GM12878 (cell line): ENCODE measurements at regions not wholly inside any gene's neighbourhood (a gene's known extent, or its start where the extent isn't known, plus 50 kb on each side); places are given as distances from the start of the nearest gene placed in this dataset.

Experiments used
- ATAC-seq: fragments of 200-7000 bp; cut with Tn5 transposase; 3 replicates; pipeline ENCODE4 v1.9.1; 2020; ENCODE audit warnings: mild to moderate bottlenecking, moderate library complexity
- BruUV-seq: library from RNA; stranded (reverse); fragments of 400-500 nt; replicated peaks from 2 replicates; lab custom pipeline; 2021; lab: Mats Ljungman, UMichigan
- CTCF ChIA-PET: fragments of 300-600 bp; sonication (Branson Sonifier 250); formaldehyde crosslinking; extraction: SDS; loops from one replicate; lab custom pipeline; 2021; ENCODE audit warnings: inconsistent platforms; lab: Yijun Ruan, JAX
- POLR2A ChIA-PET: fragments of 350-600 bp; formaldehyde crosslinking; extraction: SDS; loops from one replicate; lab custom pipeline; 2021; ENCODE audit warnings: inconsistent platforms; lab: Charles Lee
- RAD21 ChIA-PET: fragments of 300-600 bp; sonication (Branson Sonifier 250); formaldehyde crosslinking; loops from one replicate; lab custom pipeline; 2023; ENCODE audit warnings: antibody characterized with exemption; ENCODE audit not compliant: unreplicated experiment; lab: Charles Lee
- SMC1A ChIA-PET: fragments of 300-600 bp; sonication (Branson Sonifier 250); formaldehyde crosslinking; loops from one replicate; lab custom pipeline; 2023; ENCODE audit not compliant: unreplicated experiment, uncharacterized antibody; lab: Charles Lee
- DNase-seq: peaks from one replicate; pipeline ENCODE4 v3.0.0-alpha.2; 2011; ENCODE audit warnings: low read depth, low spot score
- FAIRE-seq: peaks from 3 replicates; lab custom pipeline; 2011; peaks lifted over from hg19 to GRCh38; lab: Jason Lieb, UNC
- H2AFZ ChIP-seq: 2 replicates; pipeline ENCODE4 v1.6.0; 2011; ENCODE audit warnings: low read depth, low read length, control low read depth; ENCODE audit not compliant: control insufficient read depth
- H3K27ac ChIP-seq: 2 replicates; pipeline ENCODE4 v1.5.1; 2011; ENCODE audit warnings: control low read depth; ENCODE audit not compliant: control insufficient read depth, insufficient read depth
- H3K27me3 ChIP-seq, 2 experiments: replicated peaks in 1 of 2; 2 replicates each; pipeline versions ENCODE4 v1.6.0 to v1.6.1; 2011; ENCODE audit warnings: low read length in 1 of 2; ENCODE audit not compliant: control insufficient read depth in 2 of 2, insufficient read depth in 2 of 2
- H3K36me3 ChIP-seq, 2 experiments: 2 replicates each; pipeline ENCODE4 v1.5.1; 2011; ENCODE audit warnings: low read length in 1 of 2; ENCODE audit not compliant: control insufficient read depth in 2 of 2, insufficient read depth in 2 of 2
- H3K4me1 ChIP-seq: 2 replicates; pipeline ENCODE4 v1.6.1; 2011; ENCODE audit warnings: mild to moderate bottlenecking, low read length, moderate library complexity, mixed read lengths; ENCODE audit not compliant: control insufficient read depth, insufficient read depth
- H3K4me2 ChIP-seq: 2 replicates; pipeline ENCODE4 v1.6.0; 2011; ENCODE audit warnings: control low read depth; ENCODE audit not compliant: control insufficient read depth, insufficient read depth
- H3K4me3 ChIP-seq: fragments of 200-600 bp; sonication (generic); 2 replicates; pipeline ENCODE4 v1.5.1; 2016
- H3K79me2 ChIP-seq: 2 replicates; pipeline ENCODE4 v1.6.0; 2011; ENCODE audit warnings: low read length; ENCODE audit not compliant: control insufficient read depth, insufficient read depth
- H3K9ac ChIP-seq: 2 replicates; pipeline ENCODE4 v1.8.0; 2011; ENCODE audit warnings: low read length, control low read depth, mixed read lengths; ENCODE audit not compliant: control insufficient read depth, insufficient read depth
- H3K9me3 ChIP-seq: replicated peaks from 3 replicates; pipeline ENCODE4 v1.5.1; 2011; ENCODE audit warnings: mild to moderate bottlenecking, low read length; ENCODE audit not compliant: control insufficient read depth, insufficient read depth
- H4K20me1 ChIP-seq: 2 replicates; pipeline ENCODE4 v1.6.0; 2011; ENCODE audit not compliant: control insufficient read depth, insufficient read depth
- ASH2L ChIP-seq: fragments of 300-600, 200-600 bp; sonication (generic); IDR thresholded peaks from 2 replicates; pipeline ENCODE4 v1.6.1; 2017; ENCODE audit warnings: low read depth, mild to moderate bottlenecking, borderline replicate concordance
- BRCA1 ChIP-seq: IDR thresholded peaks from 2 replicates; pipeline ENCODE4 v1.6.1; 2011; ENCODE audit warnings: low read depth, low read length, improper control_type of control experiment
- CHD4 ChIP-seq: fragments of 200-600 bp; sonication (generic); IDR thresholded peaks from 2 replicates; pipeline ENCODE4 v1.6.1; 2016; ENCODE audit warnings: mild to moderate bottlenecking
- E4F1 ChIP-seq: fragments of 450-650 bp; IDR thresholded peaks from 2 replicates; pipeline ENCODE4 v1.6.1; 2018; ENCODE audit warnings: borderline replicate concordance, mild to moderate bottlenecking; ENCODE audit not compliant: partially characterized antibody
- FOS ChIP-seq: IDR thresholded peaks from 3 replicates; pipeline ENCODE4 v1.6.1; 2011; ENCODE audit warnings: borderline replicate concordance; ENCODE audit not compliant: insufficient read length; ENCODE audit errors: extremely low read depth
- FOXM1 ChIP-seq: IDR thresholded peaks from 2 replicates; pipeline ENCODE4 v1.6.1; 2012; ENCODE audit warnings: low read depth, mild to moderate bottlenecking, inconsistent platforms, low read length, moderate library complexity
- KAT2A ChIP-seq: conservative IDR thresholded peaks from 2 replicates; pipeline ENCODE4 v1.6.1; 2011; ENCODE audit warnings: low read depth, low read length; ENCODE audit not compliant: control insufficient read depth
- MEF2A ChIP-seq: IDR thresholded peaks from 2 replicates; pipeline ENCODE4 v1.6.1; 2011; ENCODE audit warnings: low read depth, mild to moderate bottlenecking, low read length, moderate library complexity; ENCODE audit not compliant: insufficient read depth
- PAX8 ChIP-seq: fragments of 450-650 bp; IDR thresholded peaks from 2 replicates; pipeline ENCODE4 v1.6.1; 2017; ENCODE audit warnings: mild to moderate bottlenecking, moderate library complexity
- POLR2A ChIP-seq: IDR thresholded peaks from 2 replicates; pipeline ENCODE4 v1.6.1; 2011; ENCODE audit warnings: low read depth, mild to moderate bottlenecking, low read length
- RB1 ChIP-seq: fragments of 450-650 bp; formaldehyde crosslinking; IDR thresholded peaks from 2 replicates; pipeline ENCODE4 v1.6.1; 2017; ENCODE audit warnings: mild to moderate bottlenecking, borderline replicate concordance
- RCOR1 ChIP-seq: conservative IDR thresholded peaks from 2 replicates; pipeline ENCODE4 v1.6.1; 2012; ENCODE audit warnings: low read depth, low read length, improper control_type of control experiment
- SP1 ChIP-seq: IDR thresholded peaks from one replicate; pipeline ENCODE4 v1.6.1; 2011; ENCODE audit warnings: low read depth, low read length
- SPI1 ChIP-seq: IDR thresholded peaks from 2 replicates; pipeline ENCODE4 v1.6.1; 2011; ENCODE audit warnings: low read depth, mild to moderate bottlenecking, low read length, moderate library complexity, borderline replicate concordance; ENCODE audit not compliant: insufficient read depth
- SREBF2 ChIP-seq: IDR thresholded peaks from 2 replicates; pipeline ENCODE4 v1.6.1; 2012; ENCODE audit warnings: mild to moderate bottlenecking, low read length
- WRNIP1 ChIP-seq: IDR thresholded peaks from 2 replicates; pipeline ENCODE4 v1.6.1; 2011; ENCODE audit warnings: low read depth, low read length, improper control_type of control experiment, borderline replicate concordance
- ZNF217 ChIP-seq: fragments of 450-650 bp; IDR thresholded peaks from 2 replicates; pipeline ENCODE4 v1.6.1; 2017; ENCODE audit warnings: antibody characterized with exemption, mild to moderate bottlenecking
- WGBS: methylation state at CpG from one replicate; pipeline ENCODE4 v1.1.6; 2016; ENCODE audit warnings: low lambda C conversion rate; ENCODE audit not compliant: insufficient replicate concordance, insufficient coverage; ENCODE audit errors: missing lambda C conversion rate; 5-methylcytosine and 5-hydroxymethylcytosine counted together
- in situ Hi-C: fragments of 300-500 bp; cut with MboI; formaldehyde crosslinking; loops from 9 replicates; pipeline ENCODE4 v1.14.3; 2018; ENCODE audit warnings: mixed read lengths
- intact Hi-C: fragments of 100-400 bp; cut with micrococcal nuclease; formaldehyde crosslinking; loops from one replicate; pipeline ENCODE4 v1.14.2; 2022; ENCODE audit not compliant: unreplicated experiment
- TF ChIP-seq, protein P1 (sequence below): IDR thresholded peaks from 2 replicates; pipeline ENCODE4 v1.6.1; 2012; ENCODE audit warnings: improper control_type of control experiment, low read depth, low read length; ENCODE audit not compliant: insufficient replicate concordance

DNA sequence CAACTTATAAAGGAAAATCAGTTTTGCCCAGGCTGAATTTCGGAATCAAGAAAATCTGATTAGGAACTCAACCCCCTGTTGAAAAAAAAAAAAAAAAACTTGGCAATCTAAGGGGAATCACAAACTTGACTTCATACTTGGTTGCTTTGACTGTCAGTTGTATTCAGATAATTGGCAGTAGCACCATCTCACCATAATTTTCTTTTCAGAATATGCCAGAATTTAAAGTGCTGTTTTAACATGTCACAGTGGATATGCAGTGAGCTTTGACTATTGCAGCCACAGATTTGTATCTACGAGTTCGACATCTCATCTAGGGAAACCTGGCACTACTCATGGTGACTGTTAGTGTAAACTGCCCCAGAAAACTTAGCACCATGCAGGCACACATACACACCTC lies 761.4 kb upstream of the KLHL29 start:
- H3K27me3 ChIP-seq = no peaks in the 10 kb centered on the region; a peak in 1 of 4 replicates
- in situ Hi-C loops = no loop called here
- FAIRE-seq (no peak), ATAC-seq (no peak), DNase-seq (no peak)
- 0% methylated on average over 3 of the region's 3 CpGs for WGBS
- BruUV-seq = no TSS peak
- intact Hi-C loops = no loop called here
- no peak overlapping the region for H3K4me3 ChIP-seq
- no peak overlapping the region for H3K4me2 ChIP-seq
- TF ChIP-seq WRNIP1 = no peak
- TF ChIP-seq RB1 = no peak
- TF ChIP-seq SP1 = no peak
- TF ChIP-seq SPI1 = no peak
- no peak for TF ChIP-seq CHD4
- no peak for TF ChIP-seq RCOR1
- TF ChIP-seq BRCA1 = no peak
- no peak for TF ChIP-seq MEF2A
- no peak for TF ChIP-seq ASH2L
- no peak for TF ChIP-seq E4F1
- TF ChIP-seq FOXM1 = no peak
- TF ChIP-seq KAT2A = no peak
- TF ChIP-seq PAX8 = no peak
- no peak for TF ChIP-seq ZNF217
- TF ChIP-seq, protein P1, sequence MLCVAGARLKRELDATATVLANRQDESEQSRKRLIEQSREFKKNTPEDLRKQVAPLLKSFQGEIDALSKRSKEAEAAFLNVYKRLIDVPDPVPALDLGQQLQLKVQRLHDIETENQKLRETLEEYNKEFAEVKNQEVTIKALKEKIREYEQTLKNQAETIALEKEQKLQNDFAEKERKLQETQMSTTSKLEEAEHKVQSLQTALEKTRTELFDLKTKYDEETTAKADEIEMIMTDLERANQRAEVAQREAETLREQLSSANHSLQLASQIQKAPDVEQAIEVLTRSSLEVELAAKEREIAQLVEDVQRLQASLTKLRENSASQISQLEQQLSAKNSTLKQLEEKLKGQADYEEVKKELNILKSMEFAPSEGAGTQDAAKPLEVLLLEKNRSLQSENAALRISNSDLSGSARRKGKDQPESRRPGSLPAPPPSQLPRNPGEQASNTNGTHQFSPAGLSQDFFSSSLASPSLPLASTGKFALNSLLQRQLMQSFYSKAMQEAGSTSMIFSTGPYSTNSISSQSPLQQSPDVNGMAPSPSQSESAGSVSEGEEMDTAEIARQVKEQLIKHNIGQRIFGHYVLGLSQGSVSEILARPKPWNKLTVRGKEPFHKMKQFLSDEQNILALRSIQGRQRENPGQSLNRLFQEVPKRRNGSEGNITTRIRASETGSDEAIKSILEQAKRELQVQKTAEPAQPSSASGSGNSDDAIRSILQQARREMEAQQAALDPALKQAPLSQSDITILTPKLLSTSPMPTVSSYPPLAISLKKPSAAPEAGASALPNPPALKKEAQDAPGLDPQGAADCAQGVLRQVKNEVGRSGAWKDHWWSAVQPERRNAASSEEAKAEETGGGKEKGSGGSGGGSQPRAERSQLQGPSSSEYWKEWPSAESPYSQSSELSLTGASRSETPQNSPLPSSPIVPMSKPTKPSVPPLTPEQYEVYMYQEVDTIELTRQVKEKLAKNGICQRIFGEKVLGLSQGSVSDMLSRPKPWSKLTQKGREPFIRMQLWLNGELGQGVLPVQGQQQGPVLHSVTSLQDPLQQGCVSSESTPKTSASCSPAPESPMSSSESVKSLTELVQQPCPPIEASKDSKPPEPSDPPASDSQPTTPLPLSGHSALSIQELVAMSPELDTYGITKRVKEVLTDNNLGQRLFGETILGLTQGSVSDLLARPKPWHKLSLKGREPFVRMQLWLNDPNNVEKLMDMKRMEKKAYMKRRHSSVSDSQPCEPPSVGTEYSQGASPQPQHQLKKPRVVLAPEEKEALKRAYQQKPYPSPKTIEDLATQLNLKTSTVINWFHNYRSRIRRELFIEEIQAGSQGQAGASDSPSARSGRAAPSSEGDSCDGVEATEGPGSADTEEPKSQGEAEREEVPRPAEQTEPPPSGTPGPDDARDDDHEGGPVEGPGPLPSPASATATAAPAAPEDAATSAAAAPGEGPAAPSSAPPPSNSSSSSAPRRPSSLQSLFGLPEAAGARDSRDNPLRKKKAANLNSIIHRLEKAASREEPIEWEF = no peak
- no peak for TF ChIP-seq POLR2A
- TF ChIP-seq FOS = no peak
- TF ChIP-seq SREBF2 = no peak
- no peaks in the 10 kb centered on the region for H3K9me3 ChIP-seq
- H3K9ac ChIP-seq = no peak overlapping the region
- RAD21 ChIA-PET = no interaction called here
- SMC1A ChIA-PET = interaction anchor here (0.6 kb wide), 1 partner anchor 138 kb away, joined by 3 read pairs; no protein-coding TSS in a partner anchor
- no peak overlapping the region for H3K27ac ChIP-seq
- H2AFZ ChIP-seq = no peak overlapping the region
- no peaks in the 10 kb centered on the region for H3K79me2 ChIP-seq
- H3K4me1 ChIP-seq = no peaks in the 10 kb centered on the region
- CTCF ChIA-PET = no interaction called here
- POLR2A ChIA-PET = no interaction called here
- no peaks in the 10 kb centered on the region for H3K36me3 ChIP-seq
- H4K20me1 ChIP-seq = no peaks in the 10 kb centered on the region
